ENCODE measurements at regions not wholly inside any gene's neighbourhood (a gene's known extent, or its start where the extent isn't known, plus 50 kb on each side); places are given as distances from the start of the nearest gene placed in this dataset.

DNA sequence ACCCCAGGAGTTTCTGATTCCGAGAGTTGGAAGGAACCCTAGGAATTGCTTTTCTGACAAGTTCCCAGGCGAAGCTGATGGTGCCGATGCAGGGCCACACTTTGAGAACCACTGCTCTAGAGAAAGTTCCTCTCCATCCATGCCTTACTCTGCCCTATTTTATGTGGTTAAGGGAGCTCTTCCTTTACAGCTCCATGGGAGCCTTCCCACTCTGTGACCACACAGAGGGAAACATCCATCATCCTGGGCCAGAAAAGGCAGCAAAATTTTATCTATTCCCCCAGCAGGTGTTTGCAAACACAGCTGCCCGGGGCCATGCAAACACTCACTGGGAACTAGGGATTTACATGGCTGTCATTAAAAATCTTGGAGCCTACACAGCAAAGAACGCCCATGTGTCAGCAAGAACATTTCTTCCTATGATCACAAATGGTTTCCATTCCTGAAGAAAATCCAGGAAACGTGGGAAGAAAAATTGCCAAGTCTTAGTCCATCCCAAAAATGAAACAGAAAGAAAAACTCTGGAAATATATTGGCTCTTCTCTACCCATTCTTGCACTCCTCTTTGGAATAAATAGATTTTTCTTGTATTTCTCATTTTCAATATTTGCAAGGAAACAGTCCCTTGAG, 252.7 kb downstream of the PMP22 start:
- TF ChIP-seq, protein P1, sequence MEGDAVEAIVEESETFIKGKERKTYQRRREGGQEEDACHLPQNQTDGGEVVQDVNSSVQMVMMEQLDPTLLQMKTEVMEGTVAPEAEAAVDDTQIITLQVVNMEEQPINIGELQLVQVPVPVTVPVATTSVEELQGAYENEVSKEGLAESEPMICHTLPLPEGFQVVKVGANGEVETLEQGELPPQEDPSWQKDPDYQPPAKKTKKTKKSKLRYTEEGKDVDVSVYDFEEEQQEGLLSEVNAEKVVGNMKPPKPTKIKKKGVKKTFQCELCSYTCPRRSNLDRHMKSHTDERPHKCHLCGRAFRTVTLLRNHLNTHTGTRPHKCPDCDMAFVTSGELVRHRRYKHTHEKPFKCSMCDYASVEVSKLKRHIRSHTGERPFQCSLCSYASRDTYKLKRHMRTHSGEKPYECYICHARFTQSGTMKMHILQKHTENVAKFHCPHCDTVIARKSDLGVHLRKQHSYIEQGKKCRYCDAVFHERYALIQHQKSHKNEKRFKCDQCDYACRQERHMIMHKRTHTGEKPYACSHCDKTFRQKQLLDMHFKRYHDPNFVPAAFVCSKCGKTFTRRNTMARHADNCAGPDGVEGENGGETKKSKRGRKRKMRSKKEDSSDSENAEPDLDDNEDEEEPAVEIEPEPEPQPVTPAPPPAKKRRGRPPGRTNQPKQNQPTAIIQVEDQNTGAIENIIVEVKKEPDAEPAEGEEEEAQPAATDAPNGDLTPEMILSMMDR (IDR thresholded peaks at IDR 0.05): no peak
- no peak for TF ChIP-seq POLR2A (IDR thresholded peaks at IDR 0.05)

Data from right lobe of liver (tissue), 4 donors.